K562 (cell line): ENCODE measurements at regions not wholly inside any gene's neighbourhood (a gene's known extent, or its start where the extent isn't known, plus 50 kb on each side); places are given as distances from the start of the nearest gene placed in this dataset.

Experiments used
- ATAC-seq: fragments of 200-7000 bp; cut with Tn5 transposase; 3 replicates; pipeline ENCODE4 v1.9.1; 2020; ENCODE audit warnings: moderate library complexity
- BruUV-seq: library from RNA; stranded (reverse); fragments of 400-500 nt; replicated peaks from 2 replicates; lab custom pipeline; 2021; lab: Mats Ljungman, UMichigan
- CTCF ChIA-PET: fragments of 300-600 bp; formaldehyde crosslinking; extraction: SDS; loops from one replicate; lab custom pipeline; 2021; ENCODE audit warnings: low intra/inter-chr PET ratio; lab: Yijun Ruan, JAX
- POLR2A ChIA-PET: fragments of 300-600, 350-650 bp; sonication (Branson Sonifier 250); formaldehyde crosslinking; extraction: SDS; loops from one replicate; lab custom pipeline; 2021; ENCODE audit warnings: antibody characterized with exemption, inconsistent platforms; lab: Yijun Ruan, JAX
- DNase-seq, 4 experiments: peaks; one replicate each; pipeline versions ENCODE4 v3.0.0 to v3.0.0-alpha.2; 2011 to 2018; ENCODE audit warnings: low spot score in 3 of 4, mixed read lengths in 3 of 4; ENCODE audit errors: extremely low read depth in 1 of 4
- FAIRE-seq: peaks from 2 replicates; lab custom pipeline; 2011; peaks lifted over from hg19 to GRCh38; lab: Jason Lieb, UNC
- H2AFZ ChIP-seq: 2 replicates; pipeline ENCODE4 v1.6.0; 2011; ENCODE audit warnings: low read depth, low read length, control low read depth, inconsistent platforms
- H3K27ac ChIP-seq: fragments of 200-600 bp; 3 replicates; pipeline ENCODE4 v1.8.0; 2011; ENCODE audit warnings: low read depth, mild to moderate bottlenecking, control low read depth, inconsistent platforms, low read length, moderate library complexity, mixed read lengths; ENCODE audit errors: extremely low read depth
- H3K27me3 ChIP-seq, 2 experiments: fragments of 300-600 bp in 1 of 2; 2 replicates in 1 of 2; 3 replicates in 1 of 2; pipeline versions ENCODE4 v1.6.0 to v1.8.0; 2011; ENCODE audit warnings: inconsistent platforms in 2 of 2, low read length in 2 of 2, mild to moderate bottlenecking in 1 of 2, mixed read lengths in 1 of 2, moderate library complexity in 1 of 2; ENCODE audit not compliant: control insufficient read depth in 2 of 2, insufficient read depth in 2 of 2
- H3K36me3 ChIP-seq: fragments of 300-600 bp; 3 replicates; pipeline ENCODE4 v1.8.0; 2011; ENCODE audit warnings: mild to moderate bottlenecking, low read length, inconsistent platforms; ENCODE audit not compliant: control insufficient read depth, insufficient read depth
- H3K4me1 ChIP-seq, 2 experiments: fragments of 200-600 bp in 1 of 2; replicated peaks in 1 of 2; 2 replicates in 1 of 2; 3 replicates in 1 of 2; pipeline versions ENCODE4 v1.5.1 to v1.8.0; 2011; ENCODE audit warnings: inconsistent platforms in 2 of 2, low read length in 2 of 2, mild to moderate bottlenecking in 1 of 2, mixed read lengths in 1 of 2, moderate library complexity in 1 of 2; ENCODE audit not compliant: control insufficient read depth in 2 of 2, insufficient read depth in 2 of 2
- H3K4me2 ChIP-seq: 2 replicates; pipeline ENCODE4 v1.6.1; 2011; ENCODE audit warnings: low read length, control low read depth, inconsistent platforms, mixed read lengths; ENCODE audit not compliant: insufficient read depth
- H3K4me3 ChIP-seq: fragments of 200-600 bp; sonication (generic), shearing (Covaris generic); 2 replicates; pipeline ENCODE4 v1.5.1; 2016; ENCODE audit warnings: control low read depth, inconsistent platforms
- H3K79me2 ChIP-seq: fragments of 200-600 bp; 3 replicates; pipeline ENCODE4 v1.8.0; 2011; ENCODE audit warnings: low read length, inconsistent platforms; ENCODE audit not compliant: control insufficient read depth, insufficient read depth
- H3K9ac ChIP-seq, 2 experiments: 2 replicates each; pipeline versions ENCODE4 v1.6.0 to v1.6.1; 2011; ENCODE audit warnings: low read depth in 2 of 2, low read length in 2 of 2, control low read depth in 1 of 2, inconsistent platforms in 1 of 2, mild to moderate bottlenecking in 1 of 2, mixed read lengths in 1 of 2; ENCODE audit not compliant: insufficient read depth in 1 of 2
- H3K9me1 ChIP-seq: one replicate; pipeline ENCODE4 v1.6.0; 2011; ENCODE audit warnings: inconsistent platforms, mild to moderate bottlenecking, low read length, moderate library complexity; ENCODE audit not compliant: control insufficient read depth, insufficient read depth
- H3K9me3 ChIP-seq: replicated peaks from 2 replicates; pipeline ENCODE4 v1.5.1; 2011; ENCODE audit warnings: low read depth, low read length, inconsistent platforms; ENCODE audit not compliant: control insufficient read depth, insufficient read depth
- H4K20me1 ChIP-seq: replicated peaks from 2 replicates; pipeline ENCODE4 v1.6.1; 2011; ENCODE audit warnings: low read length, inconsistent platforms, mixed read lengths; ENCODE audit not compliant: control insufficient read depth, insufficient read depth
- ESRRA ChIP-seq: fragments of 450-650 bp; IDR thresholded peaks from 2 replicates; pipeline ENCODE4 v1.6.1; 2014; ENCODE audit warnings: low read depth, mild to moderate bottlenecking, moderate library complexity, borderline replicate concordance
- FOXA1 ChIP-seq: fragments of 450-650 bp; IDR thresholded peaks from 2 replicates; pipeline ENCODE4 v1.6.1; 2016; ENCODE audit warnings: mild to moderate bottlenecking, borderline replicate concordance
- GATA2 ChIP-seq: sonication (generic); formaldehyde crosslinking; IDR thresholded peaks from 2 replicates; pipeline ENCODE4 v1.4.0; 2020; ENCODE audit warnings: mild to moderate bottlenecking, missing genetic modification reagents
- MECOM ChIP-seq: fragments of 250-450 bp; sonication (Bioruptor Pico); IDR thresholded peaks from 2 replicates; pipeline ENCODE4 v1.8.0; 2022; ENCODE audit warnings: inconsistent platforms
- MNT ChIP-seq, 2 experiments: fragments of 450-650 bp; conservative IDR thresholded peaks; 2 replicates each; pipeline ENCODE4 v1.6.1; 2017; ENCODE audit warnings: mild to moderate bottlenecking in 2 of 2, moderate library complexity in 2 of 2
- MYNN ChIP-seq, 2 experiments: sonication (generic); formaldehyde crosslinking in 1 of 2; IDR thresholded peaks; 2 replicates each; pipeline versions ENCODE4 v1.5.0 to v1.6.1; 2016 to 2020; ENCODE audit warnings: antibody characterized with exemption in 1 of 2, missing genetic modification reagents in 1 of 2
- RUNX1 ChIP-seq: sonication (generic); IDR thresholded peaks from 2 replicates; pipeline ENCODE4 v1.6.1; 2016; ENCODE audit warnings: antibody characterized with exemption, low read depth
- TRIM28 ChIP-seq: fragments of 450-650 bp; IDR thresholded peaks from 2 replicates; pipeline ENCODE4 v1.6.1; 2017
- ZNF518B ChIP-seq: fragments of 250-450 bp; sonication (Bioruptor Pico); IDR thresholded peaks from 2 replicates; pipeline ENCODE4 v1.5.0; 2021; ENCODE audit warnings: mild to moderate bottlenecking, moderate library complexity
- ZNF778 ChIP-seq: fragments of 450-650 bp; formaldehyde crosslinking; IDR thresholded peaks from 2 replicates; pipeline ENCODE4 v1.4.0; 2020; ENCODE audit warnings: mild to moderate bottlenecking, moderate library complexity
- WGBS: fragments of 100-300 bp; shearing (Covaris generic); methylation state at CpG from one replicate; pipeline ENCODE4 v1.1.6; 2016; ENCODE audit warnings: low coverage, mixed read lengths; ENCODE audit not compliant: insufficient coverage; ENCODE audit errors: missing lambda C conversion rate; 5-methylcytosine and 5-hydroxymethylcytosine counted together
- in situ Hi-C: fragments of 300-500 bp; cut with MboI; formaldehyde crosslinking; loops from 4 replicates; pipeline ENCODE4 v1.15.0; 2018; ENCODE audit warnings: inconsistent platforms, mixed read lengths
- intact Hi-C: fragments of 100-400 bp; cut with micrococcal nuclease; formaldehyde crosslinking; loops from 2 replicates; pipeline ENCODE4 v1.14.2; 2022

GRCh38 chr1:10903421-10903820, 107.0 kb upstream of the CASZ1 start:
- ATAC-seq: no peak
- Histone ChIP-seq H3K4me2 (no peak overlapping the region), H3K27ac (no peak overlapping the region), H3K9ac (no peak overlapping the region), H3K4me3 (no peak overlapping the region), H2AFZ (no peak overlapping the region), H3K9me3 (no peaks in the 10 kb centered on the region), H3K79me2 (no peaks in the 10 kb centered on the region), H3K4me1 (peaks cover 0 to 18% of the 10 kb centered on the region in 2 experiments; a peak in 2 of 5 replicates), H3K9me1 (no peaks in the 10 kb centered on the region), H3K36me3 (no peaks in the 10 kb centered on the region), H4K20me1 (peaks cover 2% of the 10 kb centered on the region; the same call in 1 of the 2 replicates)
- WGBS: 0% methylated on average over 3 of the region's 3 CpGs
- intact Hi-C loops (no loop called here), in situ Hi-C loops (no loop called here)
- ChIA-PET CTCF (no interaction called here), POLR2A (interaction anchor here (0.9 to 1.0 kb wide), 3 partner anchors 14 to 59 kb away, joined by 3 to 4 read pairs (median 3); no protein-coding TSS in a partner anchor)
- no peak for FAIRE-seq
- DNase-seq: no peak
- BruUV-seq: no TSS peak
- TF ChIP-seq GATA2 (CRISPR knock-in tag): no peak
- no peak for TF ChIP-seq MNT (conservative IDR thresholded peaks at IDR 0.05)
- TF ChIP-seq, all 486 proteins: peak for 0
- H3K27me3 ChIP-seq: peaks cover 57 to 87% of the 10 kb centered on the region in 2 experiments; a peak in 4 of 5 replicates

- H3K27ac ChIP-seq: no peak overlapping the region
- no peak overlapping the region for H3K9ac ChIP-seq
- intact Hi-C loops (no loop called here), in situ Hi-C loops (no loop called here)
- no peak for ATAC-seq
- peaks cover 2% of the 10 kb centered on the region; the same call in 1 of the 2 replicates for H4K20me1 ChIP-seq
- H3K36me3 ChIP-seq: no peaks in the 10 kb centered on the region
- BruUV-seq: no TSS peak
- peaks cover 0 to 16% of the 10 kb centered on the region in 2 experiments; a peak in 2 of 5 replicates for H3K4me1 ChIP-seq
- H3K9me3 ChIP-seq: no peaks in the 10 kb centered on the region
- H3K79me2 ChIP-seq: no peaks in the 10 kb centered on the region
- no peak for FAIRE-seq
- 5% methylated on average over 9 of the region's 9 CpGs for WGBS
- POLR2A ChIA-PET: interaction anchor here (0.9 to 1.0 kb wide), 3 partner anchors 14 to 58 kb away, joined by 3 to 4 read pairs (median 3); no protein-coding TSS in a partner anchor
- H3K4me2 ChIP-seq: no peak overlapping the region
- peaks cover 58 to 87% of the 10 kb centered on the region in 2 experiments; a peak in 4 of 5 replicates for H3K27me3 ChIP-seq
- H3K4me3 ChIP-seq: no peak overlapping the region
- no peaks in the 10 kb centered on the region for H3K9me1 ChIP-seq
- CTCF ChIA-PET: no interaction called here
- no peak overlapping the region for H2AFZ ChIP-seq
- no peak for DNase-seq
- TF ChIP-seq MECOM (no peak), RUNX1 (no peak), MYNN (IDR thresholded peaks at IDR 0.05) (no peak), MYNN (CRISPR knock-in tag; IDR thresholded peaks at IDR 0.05) (no peak), FOXA1 (no peak), ZNF518B (CRISPR knock-in tag) (no peak), ESRRA (no peak), TRIM28 (no peak), ZNF778 (CRISPR knock-in tag) (no peak)
Measured at GRCh38 chr1:10903821-10904220, 107.4 kb upstream of the CASZ1 start.
